ENCODE measurements at regions not wholly inside any gene's neighbourhood (a gene's known extent, or its start where the extent isn't known, plus 50 kb on each side); places are given as distances from the start of the nearest gene placed in this dataset.
A peak's percentile ranks its signal among the peaks of the same experiment; 100 is the strongest.

DNA sequence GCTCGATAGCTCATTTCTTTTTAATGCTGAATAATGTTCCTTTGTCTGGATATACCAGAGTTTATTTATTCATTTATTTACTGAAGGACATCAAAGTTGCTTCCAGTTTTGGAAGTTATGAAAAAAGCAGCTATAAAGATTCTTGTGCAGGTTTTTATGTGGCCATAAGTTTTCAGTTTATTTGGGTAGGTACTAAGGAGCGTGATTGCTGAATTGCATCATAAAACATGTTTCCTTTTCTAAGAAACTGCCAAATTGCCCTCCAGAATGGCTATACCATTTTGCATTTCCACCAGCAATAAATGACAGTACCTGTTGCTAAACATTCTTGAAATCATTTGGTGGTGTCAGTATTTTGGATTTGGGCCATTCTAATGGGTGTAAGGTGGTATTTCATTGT lies 1067.7 kb upstream of the SPRY2 start:
- H3K9ac ChIP-seq (ENCODE audit: low read length in 3 of 3): no peak overlapping the region
- TF ChIP-seq, protein P1, sequence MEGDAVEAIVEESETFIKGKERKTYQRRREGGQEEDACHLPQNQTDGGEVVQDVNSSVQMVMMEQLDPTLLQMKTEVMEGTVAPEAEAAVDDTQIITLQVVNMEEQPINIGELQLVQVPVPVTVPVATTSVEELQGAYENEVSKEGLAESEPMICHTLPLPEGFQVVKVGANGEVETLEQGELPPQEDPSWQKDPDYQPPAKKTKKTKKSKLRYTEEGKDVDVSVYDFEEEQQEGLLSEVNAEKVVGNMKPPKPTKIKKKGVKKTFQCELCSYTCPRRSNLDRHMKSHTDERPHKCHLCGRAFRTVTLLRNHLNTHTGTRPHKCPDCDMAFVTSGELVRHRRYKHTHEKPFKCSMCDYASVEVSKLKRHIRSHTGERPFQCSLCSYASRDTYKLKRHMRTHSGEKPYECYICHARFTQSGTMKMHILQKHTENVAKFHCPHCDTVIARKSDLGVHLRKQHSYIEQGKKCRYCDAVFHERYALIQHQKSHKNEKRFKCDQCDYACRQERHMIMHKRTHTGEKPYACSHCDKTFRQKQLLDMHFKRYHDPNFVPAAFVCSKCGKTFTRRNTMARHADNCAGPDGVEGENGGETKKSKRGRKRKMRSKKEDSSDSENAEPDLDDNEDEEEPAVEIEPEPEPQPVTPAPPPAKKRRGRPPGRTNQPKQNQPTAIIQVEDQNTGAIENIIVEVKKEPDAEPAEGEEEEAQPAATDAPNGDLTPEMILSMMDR (IDR thresholded peaks at IDR 0.05; ENCODE audit: borderline replicate concordance, extremely low read depth, insufficient read depth): no peak
- FAIRE-seq: no peak
- H3K27me3 ChIP-seq (ENCODE audit: control insufficient read depth, insufficient read depth, low read length): no peaks in the 10 kb centered on the region
- H3K27ac ChIP-seq (ENCODE audit: low read depth in 2 of 2, low read length in 2 of 2): no peak overlapping the region
- no peaks in the 10 kb centered on the region for H3K36me3 ChIP-seq (ENCODE audit: control insufficient read depth in 2 of 3, insufficient read depth in 3 of 3, low read length in 3 of 3)
- no peak overlapping the region for H3K4me3 ChIP-seq (ENCODE audit: low read length in 3 of 3)
- no peak for DNase-seq
- no peaks in the 10 kb centered on the region for H3K9me3 ChIP-seq (ENCODE audit: control insufficient read depth in 2 of 3, insufficient read depth in 1 of 3, low read length in 3 of 3)
- peaks cover 0 to 16% (median 2%) of the 10 kb centered on the region in 3 donors for H3K4me1 ChIP-seq (ENCODE audit: control insufficient read depth in 2 of 3, insufficient read depth in 2 of 3, low read depth in 1 of 3, low read length in 3 of 3)
- intact Hi-C loops (cut with DNase I): no loop called here

DNA sequence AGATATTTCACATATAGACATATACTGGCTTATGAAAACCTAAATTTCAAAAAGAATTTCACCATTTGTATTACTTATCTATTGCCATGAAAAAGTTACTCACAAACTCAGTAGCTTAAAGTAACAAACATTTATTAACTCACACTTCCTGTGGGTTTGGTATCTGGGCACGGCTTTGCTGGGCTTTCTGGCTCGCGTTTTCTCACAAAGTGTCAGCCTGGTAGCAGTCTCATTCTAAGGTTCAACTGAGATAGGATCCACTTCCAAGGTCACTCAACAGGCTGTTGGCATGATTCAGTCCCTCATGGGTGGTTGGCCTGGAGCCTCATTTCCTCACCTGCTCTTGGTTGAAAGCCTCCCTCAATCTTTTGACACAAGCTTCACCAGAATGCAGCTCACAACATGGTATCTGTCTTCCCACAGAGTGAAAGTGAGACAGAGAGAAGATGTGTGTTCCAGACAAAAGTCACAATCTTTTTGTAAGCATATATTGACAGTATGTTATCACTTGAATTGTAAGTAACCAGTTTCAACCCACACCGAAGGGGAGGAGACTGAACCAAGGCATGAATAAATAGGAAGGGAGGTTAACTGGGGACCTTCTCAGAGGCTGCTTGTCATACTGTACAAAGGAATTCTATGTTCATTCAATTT lies 1065.8 kb upstream of the SPRY2 start:
- DNase-seq: peak in 2 of 5 donors; percentile 25 to 39
- no peak overlapping the region for H3K9ac ChIP-seq (ENCODE audit: low read length in 3 of 3)
- no peaks in the 10 kb centered on the region for H3K36me3 ChIP-seq (ENCODE audit: control insufficient read depth in 2 of 3, insufficient read depth in 3 of 3, low read length in 3 of 3)
- intact Hi-C loops (cut with DNase I): no loop called here
- TF ChIP-seq, protein P1 (IDR thresholded peaks at IDR 0.05; ENCODE audit: borderline replicate concordance, extremely low read depth, insufficient read depth): no peak
- FAIRE-seq: peak; percentile 73
- peak overlapping the region; percentile 29 to 43 for H3K27ac ChIP-seq (ENCODE audit: low read depth in 2 of 2, low read length in 2 of 2)
- H3K27me3 ChIP-seq (ENCODE audit: control insufficient read depth, insufficient read depth, low read length): no peaks in the 10 kb centered on the region
- no peaks in the 10 kb centered on the region for H3K9me3 ChIP-seq (ENCODE audit: control insufficient read depth in 2 of 3, insufficient read depth in 1 of 3, low read length in 3 of 3)
- no peak overlapping the region for H3K4me3 ChIP-seq (ENCODE audit: low read length in 3 of 3)
- H3K4me1 ChIP-seq (ENCODE audit: control insufficient read depth in 2 of 3, insufficient read depth in 2 of 3, low read depth in 1 of 3, low read length in 3 of 3): peaks cover 0 to 16% (median 2%) of the 10 kb centered on the region in 3 donors

DNA sequence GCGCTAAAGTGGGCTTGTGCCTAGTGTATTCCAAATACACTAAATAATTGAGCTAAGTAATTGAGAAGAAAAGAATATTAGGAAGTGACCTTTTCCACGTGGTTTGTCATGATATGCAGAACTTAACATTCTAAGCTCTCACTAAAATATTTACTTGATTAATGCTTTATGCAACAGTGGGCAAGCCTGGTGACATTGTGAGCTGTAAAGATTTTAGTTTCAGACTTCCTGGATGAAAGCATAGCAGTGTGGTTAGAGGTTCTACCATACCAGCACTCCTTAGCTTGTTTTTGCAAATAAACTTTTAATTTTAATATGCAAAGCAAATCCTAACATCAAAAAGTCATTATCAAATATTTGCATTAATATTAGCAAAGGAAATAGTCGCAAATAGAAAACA lies 1065.1 kb upstream of the SPRY2 start:
- FAIRE-seq (no peak), DNase-seq (peak in 1 of 5 donors; percentile 40)
- peaks cover 0 to 16% (median 2%) of the 10 kb centered on the region in 3 donors for H3K4me1 ChIP-seq (ENCODE audit: control insufficient read depth in 2 of 3, insufficient read depth in 2 of 3, low read depth in 1 of 3, low read length in 3 of 3)
- H3K9me3 ChIP-seq (ENCODE audit: control insufficient read depth in 2 of 3, insufficient read depth in 1 of 3, low read length in 3 of 3): no peaks in the 10 kb centered on the region
- no peaks in the 10 kb centered on the region for H3K27me3 ChIP-seq (ENCODE audit: control insufficient read depth, insufficient read depth, low read length)
- intact Hi-C loops (cut with DNase I): no loop called here
- no peak overlapping the region for H3K9ac ChIP-seq (ENCODE audit: low read length in 3 of 3)
- TF ChIP-seq, protein P1 (IDR thresholded peaks at IDR 0.05; ENCODE audit: borderline replicate concordance, extremely low read depth, insufficient read depth): no peak
- H3K4me3 ChIP-seq (ENCODE audit: low read length in 3 of 3): no peak overlapping the region
- no peaks in the 10 kb centered on the region for H3K36me3 ChIP-seq (ENCODE audit: control insufficient read depth in 2 of 3, insufficient read depth in 3 of 3, low read length in 3 of 3)
- H3K27ac ChIP-seq (ENCODE audit: low read depth in 2 of 2, low read length in 2 of 2): peak overlapping the region in 1 of 2 donors; percentile 42

DNA sequence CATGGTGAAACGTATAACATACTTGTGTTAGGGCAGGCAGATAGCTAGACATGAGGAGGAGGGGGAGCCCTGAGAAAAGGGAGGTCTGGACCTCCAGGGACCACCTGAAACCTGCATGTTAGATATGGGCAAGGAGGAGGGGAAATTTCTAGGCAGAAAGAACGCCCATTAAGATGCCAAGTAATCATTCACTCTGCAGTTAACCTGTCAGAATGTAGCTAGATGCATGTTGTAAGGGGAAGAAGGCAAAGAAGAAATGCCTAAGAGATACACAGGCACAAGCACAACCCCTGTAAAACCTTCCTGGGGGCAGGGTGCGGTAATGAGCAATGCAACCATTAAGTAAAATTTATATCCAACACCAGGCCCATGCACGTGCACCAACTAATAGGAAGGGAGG lies 1055.3 kb upstream of the SPRY2 start:
- FAIRE-seq: no peak
- Histone ChIP-seq H3K4me1 (ENCODE audit: control insufficient read depth in 2 of 3, insufficient read depth in 2 of 3, low read depth in 1 of 3, low read length in 3 of 3) (no peaks in the 10 kb centered on the region), H3K9ac (ENCODE audit: low read length in 3 of 3) (no peak overlapping the region), H3K9me3 (ENCODE audit: control insufficient read depth in 2 of 3, insufficient read depth in 1 of 3, low read length in 3 of 3) (no peaks in the 10 kb centered on the region), H3K27ac (ENCODE audit: low read depth in 2 of 2, low read length in 2 of 2) (no peak overlapping the region), H3K36me3 (ENCODE audit: control insufficient read depth in 2 of 3, insufficient read depth in 3 of 3, low read length in 3 of 3) (no peaks in the 10 kb centered on the region), H3K4me3 (ENCODE audit: low read length in 3 of 3) (no peak overlapping the region), H3K27me3 (ENCODE audit: control insufficient read depth, insufficient read depth, low read length) (no peaks in the 10 kb centered on the region)
- TF ChIP-seq, protein P1 (IDR thresholded peaks at IDR 0.05; ENCODE audit: borderline replicate concordance, extremely low read depth, insufficient read depth): no peak
- DNase-seq: peak in 2 of 5 donors; percentile 41 to 54
- intact Hi-C loops (cut with DNase I): no loop called here
